GM23338 (cell line): ENCODE measurements at regions not wholly inside any gene's neighbourhood (a gene's known extent, or its start where the extent isn't known, plus 50 kb on each side); places are given as distances from the start of the nearest gene placed in this dataset.

ENCODE experiments used
- ATAC-seq: fragments of 200-7000 bp; cut with Tn5 transposase; 3 replicates; pipeline ENCODE4 v1.9.1; 2020
- DNase-seq: peaks from one replicate; pipeline ENCODE4 v3.0.0-alpha.2; 2015; ENCODE audit warnings: low spot score
- H2AFZ ChIP-seq: fragments of 200-600 bp; sonication (generic); 2 replicates; pipeline ENCODE4 v1.8.0; 2016; ENCODE audit warnings: antibody characterized with exemption, mild to moderate bottlenecking, moderate library complexity
- H3F3A ChIP-seq: fragments of 200-600 bp; sonication (generic); replicated peaks from 2 replicates; pipeline ENCODE4 v1.8.0; 2017; ENCODE audit warnings: antibody characterized with exemption, mixed run types, low read depth
- H3K27ac ChIP-seq: fragments of 200-600 bp; sonication (generic); 2 replicates; pipeline ENCODE4 v1.6.1; 2016; ENCODE audit warnings: low read depth
- H3K27me3 ChIP-seq: fragments of 200-600 bp; sonication (generic); 2 replicates; pipeline ENCODE4 v1.8.0; 2016; ENCODE audit warnings: mild to moderate bottlenecking, mixed run types, moderate library complexity; ENCODE audit not compliant: insufficient read depth
- H3K36me3 ChIP-seq: fragments of 200-600 bp; sonication (generic); 2 replicates; pipeline ENCODE4 v1.8.0; 2016; ENCODE audit warnings: mild to moderate bottlenecking; ENCODE audit not compliant: insufficient read depth
- H3K4me1 ChIP-seq: fragments of 200-600 bp; sonication (generic); 2 replicates; pipeline ENCODE4 v1.8.0; 2016; ENCODE audit warnings: mild to moderate bottlenecking, moderate library complexity; ENCODE audit not compliant: insufficient read depth
- H3K4me2 ChIP-seq: fragments of 200-600 bp; sonication (generic); 2 replicates; pipeline ENCODE4 v1.7.1; 2017; ENCODE audit warnings: mixed run types
- H3K4me3 ChIP-seq: fragments of 200-600 bp; sonication (generic); 2 replicates; pipeline ENCODE4 v1.6.1; 2016; ENCODE audit warnings: mixed run types
- H3K79me2 ChIP-seq: fragments of 200-600 bp; sonication (generic); replicated peaks from 2 replicates; pipeline ENCODE4 v1.8.0; 2017; ENCODE audit warnings: mild to moderate bottlenecking; ENCODE audit not compliant: insufficient read depth
- H3K9me2 ChIP-seq: fragments of 200-600 bp; sonication (generic); 2 replicates; pipeline ENCODE4 v1.8.0; 2017; ENCODE audit not compliant: insufficient read depth
- H4K20me1 ChIP-seq: fragments of 200-600 bp; sonication (generic); replicated peaks from 2 replicates; pipeline ENCODE4 v1.8.0; 2017; ENCODE audit warnings: mild to moderate bottlenecking; ENCODE audit not compliant: insufficient read depth
- H3K27ac Mint-ChIP-seq: 2 replicates; pipeline ENCODE4 v1.8.0; 2020; ENCODE audit warnings: inconsistent platforms, mild to moderate bottlenecking, moderate library complexity, mixed read lengths
- H3K27me3 Mint-ChIP-seq: 3 replicates; pipeline ENCODE4 v1.8.0; 2022; ENCODE audit warnings: low read depth, mild to moderate bottlenecking, moderate library complexity, mixed read lengths, inconsistent platforms; ENCODE audit not compliant: insufficient read depth, poor library complexity
- H3K36me3 Mint-ChIP-seq: 3 replicates; pipeline ENCODE4 v1.8.0; 2021; ENCODE audit warnings: low read depth, mild to moderate bottlenecking, inconsistent platforms, moderate library complexity, mixed read lengths
- H3K4me1 Mint-ChIP-seq: 3 replicates; pipeline ENCODE4 v1.8.0; 2020; ENCODE audit warnings: mild to moderate bottlenecking, inconsistent platforms, mixed read lengths
- H3K4me3 Mint-ChIP-seq: 3 replicates; pipeline ENCODE4 v1.8.0; 2021; ENCODE audit warnings: moderate library complexity, mild to moderate bottlenecking, inconsistent platforms, mixed read lengths
- H3K9me3 Mint-ChIP-seq: 3 replicates; pipeline ENCODE4 v1.8.0; 2020; ENCODE audit warnings: moderate library complexity, mild to moderate bottlenecking, inconsistent platforms, mixed read lengths
- CREB1 ChIP-seq: fragments of 250-450 bp; sonication (Bioruptor Pico); IDR thresholded peaks from 2 replicates; pipeline ENCODE4 v1.5.0; 2020; ENCODE audit warnings: low read depth, mild to moderate bottlenecking, moderate library complexity
- ETS1 ChIP-seq: IDR thresholded peaks from 2 replicates; pipeline ENCODE4 v1.6.1; 2016; ENCODE audit warnings: antibody characterized with exemption
- EZH2 ChIP-seq: fragments of 200-600 bp; sonication (generic); IDR thresholded peaks from one replicate; pipeline ENCODE4 v1.8.0; 2017; ENCODE audit warnings: antibody characterized with exemption, mild to moderate bottlenecking, low read depth; ENCODE audit not compliant: unreplicated experiment
- EZH2phosphoT487 ChIP-seq: fragments of 200-600 bp; sonication (generic); IDR thresholded peaks from one replicate; pipeline ENCODE4 v1.8.1; 2018; ENCODE audit warnings: antibody characterized with exemption; ENCODE audit not compliant: unreplicated experiment
- JUNB ChIP-seq: IDR thresholded peaks from one replicate; pipeline ENCODE4 v1.6.1; 2016; ENCODE audit warnings: antibody characterized with exemption; ENCODE audit not compliant: unreplicated experiment
- NANOG ChIP-seq: IDR thresholded peaks from 2 replicates; pipeline ENCODE4 v1.6.1; 2016; ENCODE audit warnings: antibody characterized with exemption, borderline replicate concordance
- POLR2AphosphoS5 ChIP-seq: IDR thresholded peaks from 2 replicates; pipeline ENCODE4 v1.6.1; 2016; ENCODE audit warnings: antibody characterized with exemption, low read depth
- STAT1 ChIP-seq: IDR thresholded peaks from one replicate; pipeline ENCODE4 v1.6.1; 2016; ENCODE audit warnings: antibody characterized with exemption; ENCODE audit not compliant: unreplicated experiment
- ZNF331 ChIP-seq: fragments of 250-450 bp; sonication (Bioruptor Pico); IDR thresholded peaks from 2 replicates; pipeline ENCODE4 v1.5.0; 2020; ENCODE audit warnings: low read depth, mild to moderate bottlenecking, moderate library complexity
- TF ChIP-seq, protein P1 (sequence below), 2 experiments: fragments of 200-600 bp in 1 of 2; sonication (generic) in 1 of 2; conservative IDR thresholded peaks; 2 replicates each; pipeline versions ENCODE4 v1.5.1 to v1.6.1; 2016 to 2017; ENCODE audit warnings: antibody characterized with exemption in 2 of 2, low read depth in 2 of 2, mild to moderate bottlenecking in 2 of 2, moderate library complexity in 1 of 2
- TF ChIP-seq, protein P2 (sequence below): IDR thresholded peaks from one replicate; pipeline ENCODE4 v1.6.1; 2018; ENCODE audit warnings: antibody characterized with exemption; ENCODE audit not compliant: unreplicated experiment

DNA sequence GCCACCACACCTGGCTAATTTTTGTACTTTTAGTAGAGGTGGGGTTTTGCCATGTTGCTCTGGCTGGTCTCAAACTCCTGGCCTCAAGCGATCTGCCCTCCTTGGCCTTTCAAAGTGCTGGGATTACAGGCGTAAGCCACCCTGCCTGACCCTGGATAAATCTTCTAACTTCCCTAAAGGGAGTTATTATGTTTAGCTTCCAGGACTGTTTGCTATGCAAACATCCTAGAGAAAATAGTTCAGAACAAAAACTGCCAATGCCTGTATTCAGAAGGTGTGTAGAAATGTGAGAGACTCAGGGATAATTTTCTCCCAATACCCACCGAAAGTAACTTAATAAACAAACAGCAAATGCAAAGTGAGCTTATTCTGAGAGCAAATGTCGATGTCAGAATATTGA lies 301.2 kb downstream of the TGFB2 start:
- no peaks in the 10 kb centered on the region for H3K36me3 ChIP-seq
- no peaks in the 10 kb centered on the region for H3F3A ChIP-seq
- no peaks in the 10 kb centered on the region for H4K20me1 ChIP-seq
- no peak overlapping the region for H2AFZ ChIP-seq
- no peaks in the 10 kb centered on the region for H3K79me2 ChIP-seq
- no peak for TF ChIP-seq POLR2AphosphoS5
- no peak for TF ChIP-seq EZH2phosphoT487
- TF ChIP-seq ETS1 = no peak
- no peak for TF ChIP-seq JUNB
- TF ChIP-seq STAT1 = no peak
- TF ChIP-seq, protein P1, sequence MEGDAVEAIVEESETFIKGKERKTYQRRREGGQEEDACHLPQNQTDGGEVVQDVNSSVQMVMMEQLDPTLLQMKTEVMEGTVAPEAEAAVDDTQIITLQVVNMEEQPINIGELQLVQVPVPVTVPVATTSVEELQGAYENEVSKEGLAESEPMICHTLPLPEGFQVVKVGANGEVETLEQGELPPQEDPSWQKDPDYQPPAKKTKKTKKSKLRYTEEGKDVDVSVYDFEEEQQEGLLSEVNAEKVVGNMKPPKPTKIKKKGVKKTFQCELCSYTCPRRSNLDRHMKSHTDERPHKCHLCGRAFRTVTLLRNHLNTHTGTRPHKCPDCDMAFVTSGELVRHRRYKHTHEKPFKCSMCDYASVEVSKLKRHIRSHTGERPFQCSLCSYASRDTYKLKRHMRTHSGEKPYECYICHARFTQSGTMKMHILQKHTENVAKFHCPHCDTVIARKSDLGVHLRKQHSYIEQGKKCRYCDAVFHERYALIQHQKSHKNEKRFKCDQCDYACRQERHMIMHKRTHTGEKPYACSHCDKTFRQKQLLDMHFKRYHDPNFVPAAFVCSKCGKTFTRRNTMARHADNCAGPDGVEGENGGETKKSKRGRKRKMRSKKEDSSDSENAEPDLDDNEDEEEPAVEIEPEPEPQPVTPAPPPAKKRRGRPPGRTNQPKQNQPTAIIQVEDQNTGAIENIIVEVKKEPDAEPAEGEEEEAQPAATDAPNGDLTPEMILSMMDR (conservative IDR thresholded peaks at IDR 0.05; ENCODE audit: low read depth in 2 of 2) = no peak
- TF ChIP-seq CREB1 (CRISPR knock-in tag) = no peak
- H3K4me1 Mint-ChIP-seq = no peaks in the 10 kb centered on the region
- H3K4me2 ChIP-seq = no peak overlapping the region
- peaks cover 3% of the 10 kb centered on the region; the same call in 1 of the 3 replicates for H3K36me3 Mint-ChIP-seq
- DNase-seq = no peak
- H3K4me1 ChIP-seq = no peaks in the 10 kb centered on the region
- no peaks in the 10 kb centered on the region for H3K27me3 ChIP-seq
- no peak overlapping the region for H3K4me3 ChIP-seq
- no peak overlapping the region for H3K4me3 Mint-ChIP-seq
- no peak overlapping the region for H3K27ac ChIP-seq
- no peak overlapping the region for H3K27ac Mint-ChIP-seq
- peaks cover 6% of the 10 kb centered on the region; the same call in 2 of the 3 replicates for H3K9me3 Mint-ChIP-seq
- H3K9me2 ChIP-seq = no peaks in the 10 kb centered on the region
- H3K27me3 Mint-ChIP-seq = no peaks in the 10 kb centered on the region
- no peak for ATAC-seq

DNA sequence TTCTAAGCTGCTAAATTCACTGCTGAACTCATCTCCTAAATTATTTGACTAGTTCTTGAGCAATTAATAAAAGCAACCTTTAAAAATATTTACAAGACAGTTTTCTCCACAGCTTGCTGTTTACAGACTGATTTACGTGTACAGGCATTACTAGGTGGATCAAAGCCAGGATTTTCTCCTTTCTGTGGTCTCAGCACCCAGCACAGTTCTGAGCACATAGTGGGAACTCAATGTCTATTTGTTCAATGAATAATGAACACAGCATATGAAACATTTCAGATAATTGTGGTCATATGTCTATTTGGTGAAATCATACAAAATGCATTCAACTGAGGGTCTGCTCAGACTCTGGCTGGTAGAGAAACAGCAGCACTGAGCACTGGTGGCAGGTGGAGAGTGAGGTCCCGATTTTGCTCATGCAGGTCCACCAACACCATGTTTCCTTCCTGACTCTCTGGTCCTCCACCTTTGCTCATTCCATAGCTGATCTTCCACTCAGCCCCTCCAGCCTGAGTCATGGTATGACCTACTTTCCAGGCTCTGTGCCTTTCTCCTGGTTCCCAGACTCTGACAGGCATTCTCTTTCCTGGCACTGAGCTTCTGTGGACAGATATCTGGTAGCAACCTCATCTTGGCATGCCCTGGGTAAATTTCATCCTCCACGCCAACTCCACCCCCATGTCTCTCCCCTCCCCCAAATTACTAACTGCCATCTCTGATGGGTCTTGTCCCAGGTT lies 311.3 kb downstream of the TGFB2 start:
- no peak overlapping the region for H3K4me3 ChIP-seq
- Mint-ChIP-seq H3K27me3 (no peaks in the 10 kb centered on the region), H3K9me3 (no peaks in the 10 kb centered on the region), H3K27ac (no peak overlapping the region), H3K4me3 (no peak overlapping the region), H3K4me1 (peaks cover 4% of the 10 kb centered on the region; the same call in 2 of the 3 replicates), H3K36me3 (no peaks in the 10 kb centered on the region)
- no peak overlapping the region for H3K4me2 ChIP-seq
- no peaks in the 10 kb centered on the region for H4K20me1 ChIP-seq
- H2AFZ ChIP-seq = no peak overlapping the region
- H3K27ac ChIP-seq = no peak overlapping the region
- DNase-seq = no peak
- H3F3A ChIP-seq = no peaks in the 10 kb centered on the region
- ATAC-seq = no peak
- no peaks in the 10 kb centered on the region for H3K27me3 ChIP-seq
- no peaks in the 10 kb centered on the region for H3K4me1 ChIP-seq
- H3K79me2 ChIP-seq = no peaks in the 10 kb centered on the region
- no peaks in the 10 kb centered on the region for H3K36me3 ChIP-seq
- H3K9me2 ChIP-seq = no peaks in the 10 kb centered on the region
- TF ChIP-seq NANOG (no peak), JUNB (no peak), ZNF331 (CRISPR knock-in tag) (no peak), EZH2phosphoT487 (no peak), EZH2 (no peak), ETS1 (no peak), STAT1 (no peak), POLR2AphosphoS5 (no peak), CREB1 (CRISPR knock-in tag) (no peak)
- TF ChIP-seq, protein P1 (conservative IDR thresholded peaks at IDR 0.05; ENCODE audit: low read depth in 2 of 2) = no peak
- TF ChIP-seq, protein P2, sequence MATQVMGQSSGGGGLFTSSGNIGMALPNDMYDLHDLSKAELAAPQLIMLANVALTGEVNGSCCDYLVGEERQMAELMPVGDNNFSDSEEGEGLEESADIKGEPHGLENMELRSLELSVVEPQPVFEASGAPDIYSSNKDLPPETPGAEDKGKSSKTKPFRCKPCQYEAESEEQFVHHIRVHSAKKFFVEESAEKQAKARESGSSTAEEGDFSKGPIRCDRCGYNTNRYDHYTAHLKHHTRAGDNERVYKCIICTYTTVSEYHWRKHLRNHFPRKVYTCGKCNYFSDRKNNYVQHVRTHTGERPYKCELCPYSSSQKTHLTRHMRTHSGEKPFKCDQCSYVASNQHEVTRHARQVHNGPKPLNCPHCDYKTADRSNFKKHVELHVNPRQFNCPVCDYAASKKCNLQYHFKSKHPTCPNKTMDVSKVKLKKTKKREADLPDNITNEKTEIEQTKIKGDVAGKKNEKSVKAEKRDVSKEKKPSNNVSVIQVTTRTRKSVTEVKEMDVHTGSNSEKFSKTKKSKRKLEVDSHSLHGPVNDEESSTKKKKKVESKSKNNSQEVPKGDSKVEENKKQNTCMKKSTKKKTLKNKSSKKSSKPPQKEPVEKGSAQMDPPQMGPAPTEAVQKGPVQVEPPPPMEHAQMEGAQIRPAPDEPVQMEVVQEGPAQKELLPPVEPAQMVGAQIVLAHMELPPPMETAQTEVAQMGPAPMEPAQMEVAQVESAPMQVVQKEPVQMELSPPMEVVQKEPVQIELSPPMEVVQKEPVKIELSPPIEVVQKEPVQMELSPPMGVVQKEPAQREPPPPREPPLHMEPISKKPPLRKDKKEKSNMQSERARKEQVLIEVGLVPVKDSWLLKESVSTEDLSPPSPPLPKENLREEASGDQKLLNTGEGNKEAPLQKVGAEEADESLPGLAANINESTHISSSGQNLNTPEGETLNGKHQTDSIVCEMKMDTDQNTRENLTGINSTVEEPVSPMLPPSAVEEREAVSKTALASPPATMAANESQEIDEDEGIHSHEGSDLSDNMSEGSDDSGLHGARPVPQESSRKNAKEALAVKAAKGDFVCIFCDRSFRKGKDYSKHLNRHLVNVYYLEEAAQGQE = no peak
